ENCODE measurements at regions not wholly inside any gene's neighbourhood (a gene's known extent, or its start where the extent isn't known, plus 50 kb on each side); places are given as distances from the start of the nearest gene placed in this dataset.
"Not testable (repeated sequence)": the region's sequence is repeated elsewhere in the genome, so short reads cannot be mapped to it uniquely, and the experiment has no call there.

- TF ChIP-seq CTCF (IDR thresholded peaks at IDR 0.05) (no peak), GABPA (IDR thresholded peaks at IDR 0.05; ENCODE audit: low read depth) (no peak)
Observed at GRCh38 chr11:29447821-29448220, 569.0 kb downstream of the KCNA4 start (continued).

GRCh38 chr11:29446132-29446531 is 570.7 kb downstream of the KCNA4 start:
- no peaks in the 10 kb centered on the region for H3K36me3 ChIP-seq (replicated peaks in 1 of 2; ENCODE audit: control insufficient read depth in 1 of 2, insufficient read depth in 2 of 2, low read length in 1 of 2)
- H3K4me2 ChIP-seq: no peak overlapping the region
- no peak overlapping the region for H3K4me3 ChIP-seq (ENCODE audit: low read depth in 2 of 2, low read length in 1 of 2)
- no peak for DNase-seq
- H2AFZ ChIP-seq (ENCODE audit: low read depth): no peak overlapping the region
- no peaks in the 10 kb centered on the region for H4K20me1 ChIP-seq (ENCODE audit: insufficient read depth)
- no peaks in the 10 kb centered on the region for H3K9me2 ChIP-seq
- no peak overlapping the region for H3K9ac ChIP-seq
- no peak overlapping the region for H3K27ac ChIP-seq (ENCODE audit: low read depth in 2 of 2, low read length in 1 of 2)
- H3K9me3 ChIP-seq: no peaks in the 10 kb centered on the region
- ChIA-PET CTCF (interaction anchor here (1.4 kb wide), 1 partner anchor 13 kb away, joined by 4 read pairs; no protein-coding TSS in a partner anchor), POLR2A (no interaction called here)
- H3F3A ChIP-seq (replicated peaks; ENCODE audit: insufficient read depth): peaks cover 4% of the 10 kb centered on the region
- 9% methylated on average over 6 of the region's 7 CpGs for WGBS (ENCODE audit: low lambda C conversion rate)
- H3K27me3 ChIP-seq (ENCODE audit: insufficient read depth): no peaks in the 10 kb centered on the region
- no peaks in the 10 kb centered on the region for H3K4me1 ChIP-seq (ENCODE audit: control insufficient read depth in 1 of 2, insufficient read depth in 2 of 2, low read depth in 1 of 2, low read length in 1 of 2)
- H3K79me2 ChIP-seq (ENCODE audit: insufficient read depth): no peaks in the 10 kb centered on the region
- no peak for TF ChIP-seq PBX3 (IDR thresholded peaks at IDR 0.05)

- H3K9me2 ChIP-seq; H2AFZ ChIP-seq (ENCODE audit: low read depth); POLR2A ChIA-PET; H3K4me2 ChIP-seq; H3K9ac ChIP-seq; H4K20me1 ChIP-seq (ENCODE audit: insufficient read depth); H3K79me2 ChIP-seq (ENCODE audit: insufficient read depth); H3K36me3 ChIP-seq (replicated peaks in 1 of 2; ENCODE audit: control insufficient read depth in 1 of 2, insufficient read depth in 2 of 2, low read length in 1 of 2); H3K27ac ChIP-seq (ENCODE audit: low read depth in 2 of 2, low read length in 1 of 2); H3K9me3 ChIP-seq; H3K27me3 ChIP-seq (ENCODE audit: insufficient read depth); H3F3A ChIP-seq (replicated peaks; ENCODE audit: insufficient read depth); H3K4me1 ChIP-seq (ENCODE audit: control insufficient read depth in 1 of 2, insufficient read depth in 2 of 2, low read depth in 1 of 2, low read length in 1 of 2); DNase-seq; H3K4me3 ChIP-seq (ENCODE audit: low read depth in 2 of 2, low read length in 1 of 2): not testable (repeated sequence)
- 6% methylated on average over 3 of the region's 3 CpGs for WGBS (ENCODE audit: low lambda C conversion rate)
- CTCF ChIA-PET: interaction anchor here (1.6 kb wide), 1 partner anchor 12 kb away, joined by 4 read pairs; no protein-coding TSS in a partner anchor
Observed at GRCh38 chr11:29445191-29445590, 571.6 kb downstream of the KCNA4 start.

- H3K9me3 ChIP-seq: no peaks in the 10 kb centered on the region
- no peaks in the 10 kb centered on the region for H3K9me2 ChIP-seq
- no peak for DNase-seq
- H3K79me2 ChIP-seq (ENCODE audit: insufficient read depth): no peaks in the 10 kb centered on the region
- H3K27me3 ChIP-seq (ENCODE audit: insufficient read depth): no peaks in the 10 kb centered on the region
- no peak overlapping the region for H3K4me2 ChIP-seq
- H2AFZ ChIP-seq (ENCODE audit: low read depth): no peak overlapping the region
- H3K9ac ChIP-seq: no peak overlapping the region
- H4K20me1 ChIP-seq (ENCODE audit: insufficient read depth): no peaks in the 10 kb centered on the region
- no peaks in the 10 kb centered on the region for H3F3A ChIP-seq (replicated peaks; ENCODE audit: insufficient read depth)
- POLR2A ChIA-PET: no interaction called here
- no peak overlapping the region for H3K4me3 ChIP-seq (ENCODE audit: low read depth in 2 of 2, low read length in 1 of 2)
- CTCF ChIA-PET: no interaction called here
- no peak for TF ChIP-seq JUND (IDR thresholded peaks at IDR 0.05)
- no peak for TF ChIP-seq GABPA (IDR thresholded peaks at IDR 0.05; ENCODE audit: low read depth)
- no peak for TF ChIP-seq NFIC (IDR thresholded peaks at IDR 0.05; ENCODE audit: borderline replicate concordance)
- H3K27ac ChIP-seq (ENCODE audit: low read depth in 2 of 2, low read length in 1 of 2): no peak overlapping the region
- 2% methylated on average over 1 of the region's 1 CpG for WGBS (ENCODE audit: low lambda C conversion rate)
- no peaks in the 10 kb centered on the region for H3K4me1 ChIP-seq (ENCODE audit: control insufficient read depth in 1 of 2, insufficient read depth in 2 of 2, low read depth in 1 of 2, low read length in 1 of 2)
- H3K36me3 ChIP-seq (replicated peaks in 1 of 2; ENCODE audit: control insufficient read depth in 1 of 2, insufficient read depth in 2 of 2, low read length in 1 of 2): no peaks in the 10 kb centered on the region
Observed at GRCh38 chr11:29438815-29439214, 578.0 kb downstream of the KCNA4 start.
